Activated T-cell treated with anti-CD3 and anti-CD28 coated beads for 4 hours (primary cell): ENCODE measurements at regions not wholly inside any gene's neighbourhood (a gene's known extent, or its start where the extent isn't known, plus 50 kb on each side); places are given as distances from the start of the nearest gene placed in this dataset.
"Not testable (repeated sequence)": the region's sequence is repeated elsewhere in the genome, so short reads cannot be mapped to it uniquely, and the experiment has no call there.

Experiments used
- DNase-seq: peaks from one replicate; pipeline ENCODE4 v3.0.0-alpha.2; 2020

GRCh38 chr21:14677013-14677412 is 130.9 kb upstream of the SAMSN1 start:
- no peak for DNase-seq

- DNase-seq = no peak
Observed at GRCh38 chr21:14675774-14676530, 129.8 kb upstream of the SAMSN1 start.

- DNase-seq = no peak
Observed at GRCh38 chr21:14673649-14674048, 127.5 kb upstream of the SAMSN1 start.

GRCh38 chr21:14672466-14672865 is 126.4 kb upstream of the SAMSN1 start:
- no peak for DNase-seq

GRCh38 chr21:14670409-14670808 is 124.3 kb upstream of the SAMSN1 start:
- DNase-seq = no peak

- not testable (repeated sequence) for DNase-seq
Observed at GRCh38 chr21:14669092-14669491, 123.0 kb upstream of the SAMSN1 start.

GRCh38 chr21:14657241-14658008 is 111.3 kb upstream of the SAMSN1 start:
- no peak for DNase-seq

- no peak for DNase-seq
Observed at GRCh38 chr21:14646893-14647292, 100.8 kb upstream of the SAMSN1 start.

- no peak for DNase-seq
Observed at GRCh38 chr21:14645702-14646101, 99.6 kb upstream of the SAMSN1 start.

- no peak for DNase-seq
Observed at GRCh38 chr21:14632359-14632758, 86.2 kb upstream of the SAMSN1 start.

- no peak for DNase-seq
Observed at GRCh38 chr21:14630556-14631069, 84.5 kb upstream of the SAMSN1 start.

GRCh38 chr21:14629461-14629860 is 83.3 kb upstream of the SAMSN1 start:
- DNase-seq = no peak

GRCh38 chr21:14623079-14623478 is 77.0 kb upstream of the SAMSN1 start:
- not testable (repeated sequence) for DNase-seq

GRCh38 chr21:14620152-14620551 is 74.0 kb upstream of the SAMSN1 start:
- DNase-seq = no peak

GRCh38 chr21:14617871-14618270 is 71.8 kb upstream of the SAMSN1 start:
- DNase-seq = no peak

GRCh38 chr21:14617040-14617393 is 70.9 kb upstream of the SAMSN1 start:
- DNase-seq = no peak

- no peak for DNase-seq
Observed at GRCh38 chr21:14616380-14617039, 70.4 kb upstream of the SAMSN1 start.

- DNase-seq = no peak
Observed at GRCh38 chr21:14615359-14615974, 69.4 kb upstream of the SAMSN1 start.

GRCh38 chr21:14614287-14614686 is 68.2 kb upstream of the SAMSN1 start:
- DNase-seq = no peak

GRCh38 chr21:14613486-14614224 is 67.5 kb upstream of the SAMSN1 start:
- no peak for DNase-seq

- DNase-seq = not testable (repeated sequence)
Observed at GRCh38 chr21:14610119-14610518, 64.0 kb upstream of the SAMSN1 start.

GRCh38 chr21:14609274-14609673 is 63.2 kb upstream of the SAMSN1 start:
- no peak for DNase-seq
